Esophagus squamous epithelium (tissue), 4 donors: ENCODE measurements at regions not wholly inside any gene's neighbourhood (a gene's known extent, or its start where the extent isn't known, plus 50 kb on each side); places are given as distances from the start of the nearest gene placed in this dataset.
"Not testable (repeated sequence)": the region's sequence is repeated elsewhere in the genome, so short reads cannot be mapped to it uniquely, and the experiment has no call there.

Experiments
- POLR2A ChIP-seq, 4 donors: fragments of 450-650 bp; IDR thresholded peaks; one replicate each; pipeline ENCODE4 v1.6.1; 2017; ENCODE audit warnings: antibody characterized with exemption in 4 of 4, mild to moderate bottlenecking in 4 of 4, moderate library complexity in 3 of 4
- TF ChIP-seq, protein P1 (sequence below), 6 experiments: fragments of 450-650 bp in 4 of 6; fragments of 200-600 bp in 2 of 6; sonication (generic) in 2 of 6; IDR thresholded peaks; one replicate each; pipeline ENCODE4 v1.5.1; 2016 to 2019; ENCODE audit warnings: antibody characterized with exemption in 6 of 6, mild to moderate bottlenecking in 4 of 6, moderate library complexity in 4 of 6

DNA sequence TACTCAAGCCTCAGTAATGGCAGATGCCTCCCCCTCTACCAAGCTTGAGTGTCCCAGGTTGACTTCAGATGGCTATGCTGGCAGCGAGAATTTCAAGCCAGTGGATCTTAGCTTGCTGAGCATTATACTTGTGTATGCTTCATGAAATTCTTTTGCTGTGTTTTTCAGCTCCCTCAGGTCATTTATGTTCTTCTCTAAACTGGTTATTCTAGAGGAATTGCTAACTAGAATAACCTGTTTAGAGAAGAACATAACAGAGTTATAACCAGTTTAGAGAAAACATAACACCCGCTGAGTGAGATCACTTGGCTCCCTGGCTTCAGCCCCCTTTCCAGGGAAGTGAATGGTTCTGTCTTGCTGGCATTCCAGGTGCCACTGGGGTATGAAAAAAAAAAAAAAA is 503.4 kb upstream of the MIS18BP1 start:
- TF ChIP-seq, protein P1, sequence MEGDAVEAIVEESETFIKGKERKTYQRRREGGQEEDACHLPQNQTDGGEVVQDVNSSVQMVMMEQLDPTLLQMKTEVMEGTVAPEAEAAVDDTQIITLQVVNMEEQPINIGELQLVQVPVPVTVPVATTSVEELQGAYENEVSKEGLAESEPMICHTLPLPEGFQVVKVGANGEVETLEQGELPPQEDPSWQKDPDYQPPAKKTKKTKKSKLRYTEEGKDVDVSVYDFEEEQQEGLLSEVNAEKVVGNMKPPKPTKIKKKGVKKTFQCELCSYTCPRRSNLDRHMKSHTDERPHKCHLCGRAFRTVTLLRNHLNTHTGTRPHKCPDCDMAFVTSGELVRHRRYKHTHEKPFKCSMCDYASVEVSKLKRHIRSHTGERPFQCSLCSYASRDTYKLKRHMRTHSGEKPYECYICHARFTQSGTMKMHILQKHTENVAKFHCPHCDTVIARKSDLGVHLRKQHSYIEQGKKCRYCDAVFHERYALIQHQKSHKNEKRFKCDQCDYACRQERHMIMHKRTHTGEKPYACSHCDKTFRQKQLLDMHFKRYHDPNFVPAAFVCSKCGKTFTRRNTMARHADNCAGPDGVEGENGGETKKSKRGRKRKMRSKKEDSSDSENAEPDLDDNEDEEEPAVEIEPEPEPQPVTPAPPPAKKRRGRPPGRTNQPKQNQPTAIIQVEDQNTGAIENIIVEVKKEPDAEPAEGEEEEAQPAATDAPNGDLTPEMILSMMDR (IDR thresholded peaks at IDR 0.05) = not testable (repeated sequence)
- TF ChIP-seq POLR2A (IDR thresholded peaks at IDR 0.05) = not testable (repeated sequence)
